Osteoblast (primary cell): ENCODE measurements at regions not wholly inside any gene's neighbourhood (a gene's known extent, or its start where the extent isn't known, plus 50 kb on each side); places are given as distances from the start of the nearest gene placed in this dataset.
"Not testable (repeated sequence)": the region's sequence is repeated elsewhere in the genome, so short reads cannot be mapped to it uniquely, and the experiment has no call there.

ENCODE experiments used
- DNase-seq: peaks from one replicate; pipeline ENCODE4 v3.0.0; 2011; ENCODE audit warnings: low spot score, mixed read lengths; ENCODE audit not compliant: insufficient read length; ENCODE audit errors: missing footprints
- H2AFZ ChIP-seq: 2 replicates; pipeline ENCODE4 v1.6.0; 2011; ENCODE audit warnings: mild to moderate bottlenecking, low read length
- H3K27ac ChIP-seq: 2 replicates; pipeline ENCODE4 v1.5.1; 2011; ENCODE audit warnings: mild to moderate bottlenecking, low read depth, low read length, moderate library complexity
- H3K27me3 ChIP-seq: 2 replicates; pipeline ENCODE4 v1.6.0; 2012; ENCODE audit warnings: mild to moderate bottlenecking, control low read depth, inconsistent platforms, low read length, moderate library complexity; ENCODE audit not compliant: insufficient read depth
- H3K36me3 ChIP-seq: 2 replicates; pipeline ENCODE4 v1.5.1; 2011; ENCODE audit warnings: mild to moderate bottlenecking, low read length, control low read depth, moderate library complexity; ENCODE audit not compliant: insufficient read depth
- H3K4me1 ChIP-seq: 2 replicates; pipeline ENCODE4 v1.5.1; 2011; ENCODE audit warnings: mild to moderate bottlenecking, low read length, control low read depth, moderate library complexity; ENCODE audit not compliant: insufficient read depth
- H3K4me2 ChIP-seq: 2 replicates; pipeline ENCODE4 v1.6.0; 2011; ENCODE audit warnings: mild to moderate bottlenecking, low read length; ENCODE audit not compliant: insufficient read depth
- H3K4me3 ChIP-seq: fragments of 200-600 bp; sonication (generic); 3 replicates; pipeline ENCODE4 v1.5.1; 2012; ENCODE audit warnings: mild to moderate bottlenecking, low read length, inconsistent platforms; ENCODE audit not compliant: insufficient read depth
- H3K79me2 ChIP-seq: 2 replicates; pipeline ENCODE4 v1.6.0; 2012; ENCODE audit warnings: mild to moderate bottlenecking, low read length, control low read depth, inconsistent platforms; ENCODE audit not compliant: insufficient read depth
- H3K9me3 ChIP-seq: 2 replicates; pipeline ENCODE4 v1.5.1; 2011; ENCODE audit warnings: low read depth, low read length, control low read depth
- H4K20me1 ChIP-seq: 2 replicates; pipeline ENCODE4 v1.6.0; 2012; ENCODE audit warnings: mild to moderate bottlenecking, low read length, control low read depth; ENCODE audit not compliant: insufficient read depth
- TF ChIP-seq, protein P1 (sequence below): IDR thresholded peaks from 2 replicates; pipeline ENCODE4 v1.5.1; 2011; ENCODE audit warnings: mild to moderate bottlenecking, low read depth, low read length, moderate library complexity; ENCODE audit errors: extremely low read depth

DNA sequence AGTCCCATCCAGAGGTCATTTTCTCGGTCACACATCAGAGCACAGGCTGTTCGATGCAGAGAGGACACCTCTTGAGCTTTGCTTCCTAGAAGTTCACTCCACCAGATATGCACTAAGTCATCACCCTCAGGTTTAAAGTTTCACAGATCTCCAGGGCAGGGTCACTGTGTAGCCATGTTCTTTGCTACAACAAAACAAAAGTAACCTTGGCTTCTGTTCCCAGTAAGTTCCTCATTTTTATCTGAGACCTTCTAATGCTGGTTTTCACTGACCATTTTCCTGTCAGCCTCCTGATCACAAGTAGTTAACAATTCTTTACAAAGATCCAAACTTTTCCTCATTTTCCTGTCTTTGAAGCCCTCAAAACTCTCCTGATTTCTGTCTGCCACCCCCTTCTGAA lies 97.5 kb upstream of the CTSV start:
- no peaks in the 10 kb centered on the region for H3K27me3 ChIP-seq
- H3K4me2 ChIP-seq, result no peak overlapping the region
- H3K27ac ChIP-seq, result no peak overlapping the region
- no peak for DNase-seq
- H3K4me1 ChIP-seq, result no peaks in the 10 kb centered on the region
- H2AFZ ChIP-seq, result no peak overlapping the region
- no peak overlapping the region for H3K4me3 ChIP-seq
- TF ChIP-seq, protein P1, sequence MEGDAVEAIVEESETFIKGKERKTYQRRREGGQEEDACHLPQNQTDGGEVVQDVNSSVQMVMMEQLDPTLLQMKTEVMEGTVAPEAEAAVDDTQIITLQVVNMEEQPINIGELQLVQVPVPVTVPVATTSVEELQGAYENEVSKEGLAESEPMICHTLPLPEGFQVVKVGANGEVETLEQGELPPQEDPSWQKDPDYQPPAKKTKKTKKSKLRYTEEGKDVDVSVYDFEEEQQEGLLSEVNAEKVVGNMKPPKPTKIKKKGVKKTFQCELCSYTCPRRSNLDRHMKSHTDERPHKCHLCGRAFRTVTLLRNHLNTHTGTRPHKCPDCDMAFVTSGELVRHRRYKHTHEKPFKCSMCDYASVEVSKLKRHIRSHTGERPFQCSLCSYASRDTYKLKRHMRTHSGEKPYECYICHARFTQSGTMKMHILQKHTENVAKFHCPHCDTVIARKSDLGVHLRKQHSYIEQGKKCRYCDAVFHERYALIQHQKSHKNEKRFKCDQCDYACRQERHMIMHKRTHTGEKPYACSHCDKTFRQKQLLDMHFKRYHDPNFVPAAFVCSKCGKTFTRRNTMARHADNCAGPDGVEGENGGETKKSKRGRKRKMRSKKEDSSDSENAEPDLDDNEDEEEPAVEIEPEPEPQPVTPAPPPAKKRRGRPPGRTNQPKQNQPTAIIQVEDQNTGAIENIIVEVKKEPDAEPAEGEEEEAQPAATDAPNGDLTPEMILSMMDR, result no peak
- H4K20me1 ChIP-seq, result no peaks in the 10 kb centered on the region
- no peaks in the 10 kb centered on the region for H3K9me3 ChIP-seq
- no peaks in the 10 kb centered on the region for H3K36me3 ChIP-seq
- no peaks in the 10 kb centered on the region for H3K79me2 ChIP-seq

DNA sequence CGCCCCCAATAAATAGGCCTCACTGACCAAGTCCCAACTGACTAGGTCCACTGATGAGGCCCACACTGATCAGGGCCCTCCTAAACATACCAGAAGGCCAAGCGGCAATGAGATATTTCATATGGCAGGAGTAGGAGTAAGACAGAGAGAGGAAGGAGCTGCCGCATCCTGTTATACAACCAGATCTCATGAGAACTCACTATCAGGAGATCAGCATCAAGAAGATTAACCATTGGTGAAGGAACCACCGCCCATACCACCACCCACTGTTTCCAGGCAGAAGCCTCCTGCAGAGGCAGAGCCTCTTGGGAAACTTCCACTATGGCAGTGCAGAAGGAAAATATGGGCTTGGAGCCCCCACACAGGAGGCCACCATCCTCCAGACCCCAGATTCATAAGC lies 95.0 kb upstream of the CTSV start:
- H4K20me1 ChIP-seq, H3K79me2 ChIP-seq, H3K27me3 ChIP-seq, H3K9me3 ChIP-seq, H3K4me3 ChIP-seq, DNase-seq, H3K4me1 ChIP-seq, H2AFZ ChIP-seq, H3K4me2 ChIP-seq, H3K27ac ChIP-seq, H3K36me3 ChIP-seq: not testable (repeated sequence)

DNA sequence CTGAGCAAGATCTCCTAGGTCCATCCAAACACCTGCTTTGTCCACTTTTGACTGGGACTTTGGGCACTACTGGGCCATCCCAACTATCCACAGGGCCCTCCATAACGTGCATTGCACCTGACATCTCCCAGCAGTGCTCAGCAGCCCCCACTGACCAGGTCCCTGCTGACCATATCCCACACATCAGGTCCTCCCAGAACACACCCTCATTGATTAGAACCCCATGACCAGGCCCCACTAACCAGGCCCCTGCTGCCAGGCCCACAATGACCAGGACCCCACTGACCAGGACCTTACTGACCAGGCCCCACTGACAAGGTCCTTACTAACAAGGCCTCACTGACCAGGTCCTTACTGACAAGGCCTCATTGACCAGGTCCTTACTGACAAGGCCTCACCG lies 93.9 kb upstream of the CTSV start:
- TF ChIP-seq, protein P1, result no peak
- no peaks in the 10 kb centered on the region for H3K79me2 ChIP-seq
- no peak overlapping the region for H3K27ac ChIP-seq
- no peaks in the 10 kb centered on the region for H3K27me3 ChIP-seq
- H3K9me3 ChIP-seq, result no peaks in the 10 kb centered on the region
- no peak for DNase-seq
- no peaks in the 10 kb centered on the region for H4K20me1 ChIP-seq
- H3K36me3 ChIP-seq, result no peaks in the 10 kb centered on the region
- H3K4me1 ChIP-seq, result no peaks in the 10 kb centered on the region
- H3K4me3 ChIP-seq, result no peak overlapping the region
- H3K4me2 ChIP-seq, result no peak overlapping the region
- H2AFZ ChIP-seq, result no peak overlapping the region

DNA sequence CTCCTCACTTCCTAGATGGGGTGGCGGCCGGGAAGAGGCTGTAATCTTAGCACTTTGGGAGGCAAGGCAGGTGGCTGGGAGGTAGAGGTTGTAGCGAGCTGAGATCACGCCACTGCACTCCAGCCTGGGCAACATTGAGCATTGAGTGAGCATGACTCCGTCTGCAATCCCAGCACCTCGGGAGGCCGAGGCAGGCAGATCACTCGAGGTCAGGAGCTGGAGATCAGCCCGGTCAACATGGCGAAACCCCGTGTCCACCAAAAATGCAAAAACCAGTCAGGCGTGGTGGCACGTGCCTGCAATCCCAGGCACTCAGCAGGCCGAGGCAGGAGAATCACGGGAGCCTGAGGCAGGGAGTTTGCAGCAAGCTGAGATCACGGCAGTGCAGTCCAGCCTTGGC lies 91.9 kb upstream of the CTSV start:
- DNase-seq, H3K36me3 ChIP-seq, H3K27me3 ChIP-seq, H2AFZ ChIP-seq, H3K4me3 ChIP-seq, H3K4me1 ChIP-seq, H3K9me3 ChIP-seq, H3K4me2 ChIP-seq, H3K79me2 ChIP-seq, H3K27ac ChIP-seq, H4K20me1 ChIP-seq: not testable (repeated sequence)

DNA sequence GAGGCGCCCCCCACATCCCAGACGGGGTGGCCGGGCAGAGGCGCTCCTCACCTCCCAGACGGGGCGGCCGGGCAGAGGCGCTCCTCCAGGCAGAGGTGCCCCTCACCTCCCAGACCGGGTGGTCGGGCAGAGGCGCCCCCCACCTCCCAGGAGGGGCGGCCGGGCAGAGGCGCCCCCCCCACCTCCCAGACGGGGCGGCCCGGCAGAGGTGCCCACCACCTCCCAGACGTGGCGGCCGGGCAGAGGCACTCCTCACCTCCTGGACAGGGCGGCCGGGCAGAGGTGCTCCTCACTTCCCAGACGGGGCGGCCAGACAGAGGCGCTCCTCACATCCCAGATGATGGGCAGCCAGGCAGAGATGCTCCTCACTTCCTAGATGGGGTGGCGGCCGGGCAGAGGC lies 91.4 kb upstream of the CTSV start:
- H3K27ac ChIP-seq, H4K20me1 ChIP-seq, H3K4me2 ChIP-seq, H3K36me3 ChIP-seq, H3K27me3 ChIP-seq, H3K4me1 ChIP-seq, H3K9me3 ChIP-seq, DNase-seq, H2AFZ ChIP-seq, H3K79me2 ChIP-seq, H3K4me3 ChIP-seq: not testable (repeated sequence)
